ENCODE measurements at regions not wholly inside any gene's neighbourhood (a gene's known extent, or its start where the extent isn't known, plus 50 kb on each side); places are given as distances from the start of the nearest gene placed in this dataset.

- Histone ChIP-seq H4K20me1 (ENCODE audit: insufficient read depth) (no peaks in the 10 kb centered on the region), H2AFZ (ENCODE audit: low read depth) (no peak overlapping the region), H3K9ac (no peak overlapping the region), H3K4me2 (no peak overlapping the region), H3K9me3 (no peaks in the 10 kb centered on the region), H3K36me3 (replicated peaks in 1 of 2; ENCODE audit: control insufficient read depth in 1 of 2, insufficient read depth in 2 of 2, low read length in 1 of 2) (no peaks in the 10 kb centered on the region), H3K27me3 (ENCODE audit: insufficient read depth) (peaks cover 3% of the 10 kb centered on the region; the same call in 1 of the 2 replicates), H3K4me1 (ENCODE audit: control insufficient read depth in 1 of 2, insufficient read depth in 2 of 2, low read depth in 1 of 2, low read length in 1 of 2) (no peaks in the 10 kb centered on the region; a peak in 1 of 4 replicates), H3F3A (replicated peaks; ENCODE audit: insufficient read depth) (no peaks in the 10 kb centered on the region), H3K79me2 (ENCODE audit: insufficient read depth) (no peaks in the 10 kb centered on the region), H3K4me3 (ENCODE audit: low read depth in 2 of 2, low read length in 1 of 2) (no peak overlapping the region), H3K27ac (ENCODE audit: low read depth in 2 of 2, low read length in 1 of 2) (no peak overlapping the region), H3K9me2 (no peaks in the 10 kb centered on the region)
- ChIA-PET POLR2A (no interaction called here), CTCF (interaction anchor here (1.4 to 6.3 kb wide), 4 partner anchors 10 to 28 kb away, joined by 3 to 52 read pairs (median 10); no protein-coding TSS in a partner anchor)
- DNase-seq, result no peak
- TF ChIP-seq FOXJ3 (CRISPR knock-in tag; IDR thresholded peaks at IDR 0.05) (no peak), TCF12 (IDR thresholded peaks at IDR 0.05) (no peak), IRF3 (IDR thresholded peaks at IDR 0.05; ENCODE audit: low read depth, low read length) (no peak), USF1 (IDR thresholded peaks at IDR 0.05; ENCODE audit: borderline replicate concordance, low read depth) (no peak), RXRA (IDR thresholded peaks at IDR 0.05; ENCODE audit: borderline replicate concordance, low read depth) (no peak), TEAD4 (IDR thresholded peaks at IDR 0.05; ENCODE audit: borderline replicate concordance, insufficient read depth) (no peak), MAX (IDR thresholded peaks at IDR 0.05; ENCODE audit: low read depth) (no peak), EP300 (IDR thresholded peaks at IDR 0.05; ENCODE audit: borderline replicate concordance in 1 of 2, low read depth in 1 of 2, low read length in 1 of 2) (no peak), PBX3 (IDR thresholded peaks at IDR 0.05) (no peak), CTCF (IDR thresholded peaks at IDR 0.05) (no peak), RAD21 (IDR thresholded peaks at IDR 0.05; ENCODE audit: low read length) (no peak), FOSL2 (IDR thresholded peaks at IDR 0.05; ENCODE audit: borderline replicate concordance, low read depth) (no peak), TAF1 (IDR thresholded peaks at IDR 0.05; ENCODE audit: borderline replicate concordance, low read depth, low read length) (no peak), REST (IDR thresholded peaks at IDR 0.05; ENCODE audit: low read depth, low read length) (no peak), JUND (IDR thresholded peaks at IDR 0.05) (no peak), RFX5 (IDR thresholded peaks at IDR 0.05; ENCODE audit: low read length) (no peak), ZBTB33 (IDR thresholded peaks at IDR 0.05; ENCODE audit: borderline replicate concordance, low read depth) (no peak), FOXM1 (IDR thresholded peaks at IDR 0.05; ENCODE audit: low read depth) (no peak)
- 35% methylated on average over 4 of the region's 4 CpGs for WGBS (ENCODE audit: low lambda C conversion rate)
These were observed 75.1 kb downstream of the STRA8 start for GRCh38 chr7:135308583-135309327.
